GM04504 (cell line): ENCODE measurements at regions not wholly inside any gene's neighbourhood (a gene's known extent, or its start where the extent isn't known, plus 50 kb on each side); places are given as distances from the start of the nearest gene placed in this dataset.

Experiments used
- DNase-seq: peaks from one replicate; pipeline ENCODE4 v3.0.0-alpha.2; 2012; ENCODE audit warnings: low read depth

DNA sequence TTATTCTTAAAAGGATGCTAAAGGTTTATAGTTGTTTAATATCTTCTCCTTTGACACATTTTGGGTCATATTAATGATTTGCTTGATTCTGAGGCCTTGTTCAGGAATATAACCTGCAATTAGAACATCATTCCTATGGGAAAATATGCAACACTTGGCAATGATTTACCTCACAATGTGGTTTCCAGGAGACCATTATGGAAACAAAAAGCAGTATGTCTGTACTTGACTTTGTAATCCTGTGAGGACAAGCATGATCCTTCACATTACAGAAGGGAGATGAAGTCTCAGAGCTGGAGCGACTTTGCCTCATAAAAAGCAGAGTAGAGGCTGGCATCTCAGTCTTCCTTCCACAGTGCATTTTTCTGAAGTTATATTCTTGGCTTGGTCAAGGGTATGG lies 57.0 kb upstream of the CDCA7L start:
- DNase-seq: no peak

DNA sequence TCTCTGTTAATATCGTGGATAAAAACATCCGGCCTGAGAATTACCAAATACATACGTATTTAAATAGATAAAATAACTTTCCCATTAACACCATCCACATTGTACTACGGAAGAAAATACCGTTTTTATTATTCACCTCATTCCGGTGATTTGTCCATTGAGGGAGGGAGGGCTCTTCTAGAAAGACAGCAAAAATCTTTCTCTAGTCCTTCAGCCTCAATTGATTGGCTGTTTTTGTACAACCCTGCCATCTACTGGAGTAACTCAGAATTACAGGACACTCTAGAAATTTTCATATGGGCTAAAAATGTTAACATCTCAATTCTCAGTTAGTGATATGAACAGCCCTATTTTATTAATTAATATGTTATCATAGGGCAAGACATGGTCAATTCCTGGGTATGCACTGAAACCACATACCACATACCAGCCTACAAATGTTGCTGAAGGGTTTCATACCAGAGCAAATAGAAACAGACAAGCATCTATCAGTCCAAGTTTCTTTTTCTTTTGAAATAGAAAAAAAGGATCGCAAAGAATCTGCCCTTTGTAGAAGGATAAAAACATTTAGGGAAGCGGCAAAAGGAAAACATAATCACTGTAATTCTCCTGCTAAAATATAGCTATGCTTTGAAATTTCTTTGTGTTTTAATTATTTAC lies 55.8 kb upstream of the CDCA7L start:
- peak; percentile 46 for DNase-seq

DNA sequence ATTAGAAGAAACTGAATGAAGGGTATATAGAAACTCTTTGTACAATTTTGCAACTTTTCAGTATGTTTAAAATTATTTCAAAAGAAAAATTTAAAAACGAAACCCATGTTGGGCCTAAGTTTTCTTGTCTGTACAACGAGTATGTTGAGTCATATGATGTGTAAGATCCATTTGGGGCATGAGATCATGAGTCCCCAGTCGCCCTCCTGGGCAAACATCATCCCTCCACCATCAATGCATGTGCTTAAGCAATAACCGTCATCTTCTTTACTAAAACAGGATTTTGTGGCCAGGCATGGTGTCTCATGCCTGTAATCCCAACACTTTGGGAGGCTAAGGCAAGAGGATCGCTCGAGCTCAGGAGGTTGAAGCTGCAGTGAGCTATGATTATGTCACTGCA lies 54.2 kb upstream of the CDCA7L start:
- DNase-seq: no peak

DNA sequence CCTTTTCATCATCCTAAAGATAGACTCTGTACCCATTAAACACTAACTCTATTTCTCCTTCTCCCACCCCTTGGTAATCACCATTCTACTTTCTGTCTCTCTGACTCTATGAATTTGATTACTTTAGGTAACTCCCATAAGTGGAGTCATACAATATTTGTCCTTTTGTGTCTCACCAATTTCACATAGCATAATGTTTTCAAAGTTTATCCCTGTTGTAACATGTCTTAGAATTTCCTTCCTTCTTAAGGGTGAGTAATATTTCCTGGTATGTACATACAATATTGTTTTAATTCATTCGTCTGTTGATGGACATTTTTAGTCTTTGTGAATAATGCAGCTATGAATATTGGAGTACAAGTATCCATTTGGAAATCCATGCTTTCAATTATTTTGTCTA lies 50.9 kb upstream of the CDCA7L start:
- no peak for DNase-seq
